ENCODE measurements at regions not wholly inside any gene's neighbourhood (a gene's known extent, or its start where the extent isn't known, plus 50 kb on each side); places are given as distances from the start of the nearest gene placed in this dataset.

GRCh38 chr7:52897713-52898112 lies 137.7 kb upstream of the POM121L12 start:
- ChIA-PET POLR2A (no interaction called here), CTCF (interaction anchor here (0.6 kb wide), 1 partner anchor 787 kb away, joined by 4 read pairs; no protein-coding TSS in a partner anchor)
- Histone ChIP-seq H3K27ac (ENCODE audit: extremely low read depth, low read depth, low read length) (no peak overlapping the region), H3K4me1 (ENCODE audit: control insufficient read depth, insufficient read depth, low read length) (no peaks in the 10 kb centered on the region), H3K36me3 (ENCODE audit: control insufficient read depth in 2 of 2, insufficient read depth in 1 of 2, low read length in 2 of 2) (no peaks in the 10 kb centered on the region), H3K9me3 (ENCODE audit: control insufficient read depth, insufficient read depth, low read depth, low read length) (no peaks in the 10 kb centered on the region), H3K4me3 (ENCODE audit: low read depth, low read length) (no peak overlapping the region)
- no peak for TF ChIP-seq ZNF521 (tag by site-specific recombination; IDR thresholded peaks at IDR 0.05)
- TF ChIP-seq HOXA7 (CRISPR knock-in tag; IDR thresholded peaks at IDR 0.05; ENCODE audit: borderline replicate concordance), result no peak
- TF ChIP-seq ZNF561 (tag by site-specific recombination; IDR thresholded peaks at IDR 0.05; ENCODE audit: borderline replicate concordance), result no peak
- TF ChIP-seq ZSCAN18 (tag by site-specific recombination; IDR thresholded peaks at IDR 0.05), result no peak
- TF ChIP-seq ZNF473 (tag by site-specific recombination; IDR thresholded peaks at IDR 0.05), result no peak
- TF ChIP-seq ZSCAN30 (tag by site-specific recombination; IDR thresholded peaks at IDR 0.05), result no peak
- TF ChIP-seq ZNF513 (tag by site-specific recombination; IDR thresholded peaks at IDR 0.05), result no peak
- no peak for TF ChIP-seq ZBTB21 (tag by site-specific recombination; IDR thresholded peaks at IDR 0.05)
- no peak for TF ChIP-seq ZNF610 (tag by site-specific recombination; IDR thresholded peaks at IDR 0.05; ENCODE audit: borderline replicate concordance)
- no peak for TF ChIP-seq ZNF362 (tag by site-specific recombination; IDR thresholded peaks at IDR 0.05)
- no peak for TF ChIP-seq REST (tag by site-specific recombination; IDR thresholded peaks at IDR 0.05)
- TF ChIP-seq ZNF776 (tag by site-specific recombination; IDR thresholded peaks at IDR 0.05; ENCODE audit: borderline replicate concordance), result no peak
- no peak for TF ChIP-seq CTCF (tag by site-specific recombination; IDR thresholded peaks at IDR 0.05)
- TF ChIP-seq ZNF677 (tag by site-specific recombination; IDR thresholded peaks at IDR 0.05), result no peak
- TF ChIP-seq ZNF202 (tag by site-specific recombination; IDR thresholded peaks at IDR 0.05; ENCODE audit: borderline replicate concordance), result no peak
- TF ChIP-seq ZNF660 (tag by site-specific recombination; IDR thresholded peaks at IDR 0.05), result no peak
- no peak for TF ChIP-seq HOXD13 (CRISPR knock-in tag; IDR thresholded peaks at IDR 0.05; ENCODE audit: borderline replicate concordance)
- no peak for TF ChIP-seq ZNF785 (tag by site-specific recombination; IDR thresholded peaks at IDR 0.05)
- no peak for TF ChIP-seq GLI2 (tag by site-specific recombination; IDR thresholded peaks at IDR 0.05; ENCODE audit: borderline replicate concordance, low read depth)

Measured in HEK293 (cell line).